CD14-positive monocyte (primary cell): ENCODE measurements at regions not wholly inside any gene's neighbourhood (a gene's known extent, or its start where the extent isn't known, plus 50 kb on each side); places are given as distances from the start of the nearest gene placed in this dataset.

Experiments used
- DNase-seq, 3 donors: peaks; one replicate each; pipeline ENCODE4 v3.0.0-alpha.2; 2011 to 2022
- H2AFZ ChIP-seq: 2 replicates; pipeline ENCODE4 v1.6.0; 2012; ENCODE audit warnings: mild to moderate bottlenecking, low read depth, low read length, inconsistent platforms; ENCODE audit not compliant: insufficient read depth, poor library complexity, severe bottlenecking
- H3K27ac ChIP-seq, 2 donors: 1 replicate in 1 of 2; 2 replicates in 1 of 2; pipeline ENCODE4 v1.5.1; 2012 to 2013; ENCODE audit warnings: low read length in 2 of 2, control low read depth in 1 of 2, inconsistent platforms in 1 of 2, low read depth in 1 of 2, mild to moderate bottlenecking in 1 of 2
- H3K27me3 ChIP-seq, 2 donors: one replicate each; pipeline versions ENCODE4 v1.6.0 to v1.6.1; 2011 to 2013; ENCODE audit warnings: low read length in 2 of 2; ENCODE audit not compliant: control insufficient read depth in 2 of 2, insufficient read depth in 2 of 2
- H3K36me3 ChIP-seq, 2 donors: replicated peaks in 1 of 2; 1 replicate in 1 of 2; 2 replicates in 1 of 2; pipeline versions ENCODE4 v1.5.1 to v1.6.1; 2012 to 2013; ENCODE audit warnings: low read length in 2 of 2, control low read depth in 1 of 2, inconsistent platforms in 1 of 2, mild to moderate bottlenecking in 1 of 2; ENCODE audit not compliant: insufficient read depth in 2 of 2, control insufficient read depth in 1 of 2
- H3K4me1 ChIP-seq, 2 donors: 1 replicate in 1 of 2; 2 replicates in 1 of 2; pipeline versions ENCODE4 v1.5.1 to v1.6.1; 2012 to 2013; ENCODE audit warnings: low read length in 2 of 2, control low read depth in 1 of 2, inconsistent platforms in 1 of 2, mild to moderate bottlenecking in 1 of 2, moderate library complexity in 1 of 2; ENCODE audit not compliant: insufficient read depth in 2 of 2, control insufficient read depth in 1 of 2
- H3K4me2 ChIP-seq: replicated peaks from 2 replicates; pipeline ENCODE3; 2012; ENCODE audit warnings: low read length, moderate library complexity, mild to moderate bottlenecking; ENCODE audit not compliant: poor library complexity, severe bottlenecking; ENCODE audit errors: extremely low read depth
- H3K4me3 ChIP-seq, 3 experiments: fragments of 200-600 bp in 1 of 3; sonication (generic) in 1 of 3; replicated peaks in 1 of 3; 1 replicate in 2 of 3; 2 replicates in 1 of 3; pipeline ENCODE4 v1.5.1; 2011 to 2013; ENCODE audit warnings: low read length in 3 of 3, mild to moderate bottlenecking in 3 of 3, control low read depth in 2 of 3, low read depth in 2 of 3, inconsistent platforms in 1 of 3, moderate library complexity in 1 of 3
- H3K79me2 ChIP-seq: 2 replicates; pipeline ENCODE4 v1.6.0; 2012; ENCODE audit warnings: mild to moderate bottlenecking, control low read depth, inconsistent platforms, low read length, moderate library complexity; ENCODE audit not compliant: insufficient read depth
- H3K9ac ChIP-seq: 2 replicates; pipeline ENCODE4 v1.6.0; 2017; ENCODE audit warnings: low read length, mild to moderate bottlenecking; ENCODE audit not compliant: insufficient read depth, poor library complexity, severe bottlenecking
- H3K9me3 ChIP-seq, 2 donors: replicated peaks in 1 of 2; 1 replicate in 1 of 2; 2 replicates in 1 of 2; pipeline versions ENCODE4 v1.5.1 to v1.6.1; 2012 to 2013; ENCODE audit warnings: low read length in 2 of 2, control low read depth in 1 of 2; ENCODE audit not compliant: control insufficient read depth in 1 of 2, insufficient read depth in 1 of 2
- H4K20me1 ChIP-seq: 2 replicates; pipeline ENCODE4 v1.6.0; 2012; ENCODE audit warnings: mild to moderate bottlenecking, low read length, control low read depth, moderate library complexity; ENCODE audit not compliant: insufficient read depth
- H3K27ac Mint-ChIP-seq, 7 donors: one replicate each; pipeline ENCODE4 v1.8.0; 2020; ENCODE audit warnings: mild to moderate bottlenecking in 7 of 7, mixed read lengths in 7 of 7, moderate library complexity in 6 of 7, inconsistent platforms in 2 of 7
- H3K27me3 Mint-ChIP-seq, 3 donors: one replicate each; pipeline ENCODE4 v1.8.0; 2021 to 2022; ENCODE audit warnings: low read depth in 3 of 3, mild to moderate bottlenecking in 3 of 3, mixed read lengths in 3 of 3, moderate library complexity in 3 of 3, inconsistent platforms in 1 of 3
- H3K36me3 Mint-ChIP-seq, 2 donors: one replicate each; pipeline ENCODE4 v1.8.0; 2020; ENCODE audit warnings: mixed read lengths in 2 of 2, inconsistent platforms in 1 of 2, mild to moderate bottlenecking in 1 of 2
- H3K4me1 Mint-ChIP-seq: one replicate; pipeline ENCODE4 v1.8.0; 2020; ENCODE audit warnings: mild to moderate bottlenecking, mixed read lengths
- H3K4me3 Mint-ChIP-seq, 2 donors: one replicate each; pipeline ENCODE4 v1.8.0; 2020; ENCODE audit warnings: mild to moderate bottlenecking in 2 of 2, mixed read lengths in 2 of 2, moderate library complexity in 1 of 2
- H3K9me3 Mint-ChIP-seq, 7 donors: one replicate each; pipeline ENCODE4 v1.8.0; 2020 to 2022; ENCODE audit warnings: mixed read lengths in 7 of 7, mild to moderate bottlenecking in 6 of 7, moderate library complexity in 6 of 7, inconsistent platforms in 2 of 7
- CTCF ChIP-seq: fragments of 200-600 bp; IDR thresholded peaks from one replicate; pipeline ENCODE4 v1.8.0; 2022; ENCODE audit warnings: antibody characterized with exemption, mild to moderate bottlenecking
- WGBS: methylation state at CpG from one replicate; pipeline ENCODE4 v1.1.5; 2013; ENCODE audit warnings: missing lambda C conversion rate; ENCODE audit not compliant: insufficient coverage; 5-methylcytosine and 5-hydroxymethylcytosine counted together
- intact Hi-C, 2 donors: fragments of 100-400 bp; cut with micrococcal nuclease; formaldehyde crosslinking; loops; one replicate each; pipeline versions ENCODE4 v1.15.0 to v1.15.1; 2023

GRCh38 chr5:104612005-104612404 is 1049.4 kb upstream of the NUDT12 start:
- H3K4me1 Mint-ChIP-seq: no peaks in the 10 kb centered on the region
- Histone ChIP-seq H3K79me2 (no peaks in the 10 kb centered on the region), H3K27me3 (no peaks in the 10 kb centered on the region), H3K36me3 (no peaks in the 10 kb centered on the region), H4K20me1 (no peaks in the 10 kb centered on the region), H2AFZ (no peak overlapping the region), H3K27ac (no peak overlapping the region), H3K4me3 (no peak overlapping the region), H3K9ac (no peak overlapping the region), H3K4me2 (no peak overlapping the region), H3K4me1 (no peaks in the 10 kb centered on the region), H3K9me3 (no peaks in the 10 kb centered on the region)
- H3K27ac Mint-ChIP-seq: no peak overlapping the region
- intact Hi-C loops: no loop called here
- DNase-seq: no peak
- TF ChIP-seq CTCF: no peak
- peaks cover 0 to 6% (median 0%) of the 10 kb centered on the region in 7 donors for H3K9me3 Mint-ChIP-seq
- WGBS: 88% methylated on average over 6 of the region's 6 CpGs
- no peaks in the 10 kb centered on the region for H3K36me3 Mint-ChIP-seq
- no peak overlapping the region for H3K4me3 Mint-ChIP-seq
- no peaks in the 10 kb centered on the region for H3K27me3 Mint-ChIP-seq

GRCh38 chr5:104611135-104611767 is 1048.7 kb upstream of the NUDT12 start:
- Mint-ChIP-seq H3K9me3 (peaks cover 0 to 6% (median 0%) of the 10 kb centered on the region in 7 donors), H3K4me1 (no peaks in the 10 kb centered on the region), H3K36me3 (no peaks in the 10 kb centered on the region), H3K27ac (no peak overlapping the region), H3K4me3 (no peak overlapping the region), H3K27me3 (no peaks in the 10 kb centered on the region)
- no peaks in the 10 kb centered on the region for H3K4me1 ChIP-seq
- H3K9ac ChIP-seq: no peak overlapping the region
- 83% methylated on average over 1 of the region's 6 CpGs for WGBS
- no peak for TF ChIP-seq CTCF
- H3K27me3 ChIP-seq: no peaks in the 10 kb centered on the region
- H3K4me3 ChIP-seq: no peak overlapping the region
- no peak overlapping the region for H3K27ac ChIP-seq
- no peaks in the 10 kb centered on the region for H3K36me3 ChIP-seq
- no peaks in the 10 kb centered on the region for H3K9me3 ChIP-seq
- H2AFZ ChIP-seq: no peak overlapping the region
- no peaks in the 10 kb centered on the region for H3K79me2 ChIP-seq
- no peaks in the 10 kb centered on the region for H4K20me1 ChIP-seq
- intact Hi-C loops: no loop called here
- no peak overlapping the region for H3K4me2 ChIP-seq
- no peak for DNase-seq
